GM12891 (cell line): ENCODE measurements at regions not wholly inside any gene's neighbourhood (a gene's known extent, or its start where the extent isn't known, plus 50 kb on each side); places are given as distances from the start of the nearest gene placed in this dataset.

ENCODE experiments used
- PAX5 ChIP-seq: IDR thresholded peaks from 2 replicates; pipeline ENCODE4 v1.6.1; 2011; ENCODE audit warnings: low read length, moderate library complexity, mild to moderate bottlenecking; ENCODE audit not compliant: insufficient read depth, severe bottlenecking
- POLR2A ChIP-seq: IDR thresholded peaks from 2 replicates; pipeline ENCODE4 v1.6.1; 2011; ENCODE audit warnings: low read depth, low read length, control low read depth
- POLR2AphosphoS5 ChIP-seq: IDR thresholded peaks from 2 replicates; pipeline ENCODE4 v1.6.1; 2011; ENCODE audit warnings: low read depth, low read length, control low read depth
- POU2F2 ChIP-seq: IDR thresholded peaks from 2 replicates; pipeline ENCODE4 v1.6.1; 2011; ENCODE audit warnings: low read depth, mild to moderate bottlenecking, control low read depth, low read length, moderate library complexity
- SPI1 ChIP-seq: IDR thresholded peaks from 2 replicates; pipeline ENCODE4 v1.6.1; 2011; ENCODE audit warnings: low read depth, low read length, control low read depth
- TAF1 ChIP-seq: IDR thresholded peaks from 2 replicates; pipeline ENCODE4 v1.6.1; 2011; ENCODE audit warnings: low read depth, low read length, control low read depth

DNA sequence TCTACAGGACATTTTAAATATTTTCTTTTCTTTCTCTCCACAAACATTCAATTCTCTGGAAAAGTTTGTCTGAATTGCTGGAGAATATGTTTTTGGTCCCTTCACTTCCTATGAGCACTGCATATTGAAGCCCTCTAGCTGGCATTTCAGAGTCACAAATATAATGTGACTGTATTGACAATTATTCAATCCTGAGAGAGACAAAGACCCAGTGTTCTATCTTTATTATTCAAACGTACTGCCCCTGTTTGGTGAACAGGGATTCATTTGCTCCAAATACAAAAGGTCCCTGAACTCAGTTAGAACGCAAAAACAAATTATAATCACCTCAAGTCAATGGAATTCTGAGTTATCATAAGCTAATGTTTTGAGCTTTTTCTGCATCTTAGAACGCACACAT, 173.1 kb upstream of the CDIN1 start:
- TF ChIP-seq POLR2A (no peak), POLR2AphosphoS5 (no peak), TAF1 (no peak), SPI1 (no peak), PAX5 (no peak), POU2F2 (no peak)
